NCI-H2081 (cell line): ENCODE measurements at regions not wholly inside any gene's neighbourhood (a gene's known extent, or its start where the extent isn't known, plus 50 kb on each side); places are given as distances from the start of the nearest gene placed in this dataset.

Source experiments
- DNase-seq, 2 experiments: peaks; one replicate each; lab custom pipeline; 2025; lab: John Stamatoyannopoulos, UW

- no peak for DNase-seq
Measured at GRCh38 chr13:93140912-93141311, 85.7 kb upstream of the GPC6 start.

GRCh38 chr13:93144031-93144430 lies 82.6 kb upstream of the GPC6 start:
- no peak for DNase-seq

- no peak for DNase-seq
Measured at GRCh38 chr13:93145199-93145598, 81.4 kb upstream of the GPC6 start.

- no peak for DNase-seq
Measured at GRCh38 chr13:93146584-93147297, 79.9 kb upstream of the GPC6 start.

- DNase-seq, result no peak
Measured at GRCh38 chr13:93147298-93147645, 79.3 kb upstream of the GPC6 start.

- no peak for DNase-seq
Measured at GRCh38 chr13:93147946-93148345, 78.7 kb upstream of the GPC6 start.

- DNase-seq, result no peak
Measured at GRCh38 chr13:93151277-93151676, 75.3 kb upstream of the GPC6 start.

GRCh38 chr13:93158565-93158964 lies 68.0 kb upstream of the GPC6 start:
- DNase-seq, result no peak

- no peak for DNase-seq
Measured at GRCh38 chr13:93169980-93170379, 56.6 kb upstream of the GPC6 start.

GRCh38 chr13:93172109-93172508 lies 54.5 kb upstream of the GPC6 start:
- no peak for DNase-seq

- DNase-seq, result no peak
Measured at GRCh38 chr13:93173654-93174053, 53.0 kb upstream of the GPC6 start.

- no peak for DNase-seq
Measured at GRCh38 chr13:93174260-93174659, 52.3 kb upstream of the GPC6 start.
